ENCODE measurements at regions not wholly inside any gene's neighbourhood (a gene's known extent, or its start where the extent isn't known, plus 50 kb on each side); places are given as distances from the start of the nearest gene placed in this dataset.

GRCh38 chr13:47437406-47437805 is 540.6 kb upstream of the HTR2A start:
- WGBS, 2 experiments (ENCODE audit: extremely low coverage in 2 of 2, insufficient read length in 1 of 2): no CpG with 5 or more reads among the region's 2 CpGs
- no peaks in the 10 kb centered on the region for H3K9me3 ChIP-seq (ENCODE audit: control insufficient read depth, insufficient read depth, low read length)
- H3K9me1 ChIP-seq (ENCODE audit: insufficient read depth, low read length): no peaks in the 10 kb centered on the region
- BruUV-seq (replicated peaks): no TSS peak
- H3K14ac ChIP-seq (replicated peaks; ENCODE audit: low read depth, low read length): peak overlapping the region; percentile 85
- peaks cover 4% of the 10 kb centered on the region; the same call in 1 of the 2 replicates for H3K4me1 ChIP-seq (ENCODE audit: control insufficient read depth, insufficient read depth, low read length)
- H2BK15ac ChIP-seq (ENCODE audit: low read depth, low read length): peak overlapping the region; percentile 66; the same call in 1 of the 3 replicates
- H4K8ac ChIP-seq (ENCODE audit: low read depth in 2 of 2, low read length in 2 of 2): peak overlapping the region in 1 of 2 experiments; percentile 91; a peak in 3 of 4 replicates
- peak overlapping the region; percentile 91 for H3K4ac ChIP-seq (ENCODE audit: low read depth, low read length)
- no peak overlapping the region for H2AFZ ChIP-seq (replicated peaks; ENCODE audit: low read length, poor library complexity)
- H4K5ac ChIP-seq (ENCODE audit: low read depth, low read length): peak overlapping the region; percentile 30; the same call in 1 of the 2 replicates
- H3K18ac ChIP-seq (ENCODE audit: low read depth, low read length): peak overlapping the region; percentile 55; the same call in 1 of the 2 replicates
- H3K27me3 ChIP-seq (ENCODE audit: control insufficient read depth, insufficient read depth, low read length): no peaks in the 10 kb centered on the region
- H2AK5ac ChIP-seq (ENCODE audit: low read depth, low read length): peak overlapping the region; percentile 77; the same call in 1 of the 2 replicates
- H4K20me1 ChIP-seq (ENCODE audit: insufficient read depth, low read length): no peaks in the 10 kb centered on the region
- H2BK5ac ChIP-seq (ENCODE audit: low read depth, low read length, poor library complexity, severe bottlenecking): peak overlapping the region; percentile 82
- peak overlapping the region; percentile 94 for H2BK120ac ChIP-seq (ENCODE audit: low read depth, low read length)
- no peak overlapping the region for H3K9ac ChIP-seq (ENCODE audit: low read depth, low read length)
- H3K27ac ChIP-seq (ENCODE audit: insufficient read depth, low read length): peak overlapping the region; percentile 93
- TF ChIP-seq CHD1 (IDR thresholded peaks at IDR 0.05; ENCODE audit: low read depth, low read length): no peak
- TF ChIP-seq FOS (IDR thresholded peaks at IDR 0.05; ENCODE audit: low read depth, low read length): peak; percentile 61
- no peak for TF ChIP-seq CEBPB (IDR thresholded peaks at IDR 0.05; ENCODE audit: low read depth, low read length)
- no peak for TF ChIP-seq MAFK (IDR thresholded peaks at IDR 0.05; ENCODE audit: low read depth, low read length)
- in situ Hi-C loops (cut with MboI; ENCODE audit: low sequenced_read_pairs): no loop called here
- peak; percentile 89 for DNase-seq
- no peaks in the 10 kb centered on the region for H3K79me1 ChIP-seq (ENCODE audit: low read depth in 1 of 2, low read length in 2 of 2)
- H3K56ac ChIP-seq (ENCODE audit: extremely low read depth, insufficient read depth, low read length): no peak overlapping the region
- H3K4me2 ChIP-seq (ENCODE audit: low read depth, low read length): no peak overlapping the region
- peak overlapping the region; percentile 96 for H2BK20ac ChIP-seq (ENCODE audit: low read depth, low read length)
- no peak overlapping the region; the same call in 1 of the 2 replicates for H3K23ac ChIP-seq (ENCODE audit: low read depth, low read length)
- intact Hi-C loops (cut with micrococcal nuclease): no loop called here
- no peak overlapping the region for H3K4me3 ChIP-seq (ENCODE audit: insufficient read depth, low read depth, low read length)
- no peak overlapping the region for H2AK9ac ChIP-seq (replicated peaks; ENCODE audit: low read depth, low read length, poor library complexity)
- ChIA-PET CTCF (interaction anchor here (0.8 kb wide), 1 partner anchor 22 kb away, joined by 3 read pairs; no protein-coding TSS in a partner anchor), POLR2A (ENCODE audit: unreplicated experiment) (no interaction called here)
- H4K91ac ChIP-seq (ENCODE audit: insufficient read depth, low read depth, low read length): peak overlapping the region; percentile 26; the same call in 1 of the 2 replicates
- peak; percentile 90 for ATAC-seq (ENCODE audit: low read depth)
- dilution Hi-C loops (cut with HindIII; ENCODE audit: low sequenced_read_pairs, unreplicated experiment): no loop called here
- no peaks in the 10 kb centered on the region for H3K36me3 ChIP-seq (ENCODE audit: control insufficient read depth, insufficient read depth, low read length)
